Transverse colon (tissue), 4 donors: ENCODE measurements at regions not wholly inside any gene's neighbourhood (a gene's known extent, or its start where the extent isn't known, plus 50 kb on each side); places are given as distances from the start of the nearest gene placed in this dataset.

ENCODE experiments used
- DNase-seq: peaks from one replicate; pipeline ENCODE4 v3.0.0-alpha.2; 2019
- H3K27ac ChIP-seq, 4 donors: fragments of 200-600 bp; sonication (generic); 2 replicates each; pipeline ENCODE4 v1.5.1; 2016 to 2018; ENCODE audit warnings: inconsistent platforms in 4 of 4
- H3K27me3 ChIP-seq: fragments of 200-600 bp; sonication (generic); 2 replicates; pipeline ENCODE4 v1.5.1; 2017; ENCODE audit warnings: inconsistent platforms
- H3K36me3 ChIP-seq, 4 donors: fragments of 200-600 bp; sonication (generic); 2 replicates each; pipeline ENCODE4 v1.5.1; 2017 to 2019; ENCODE audit warnings: inconsistent platforms in 4 of 4
- H3K4me1 ChIP-seq, 4 donors: fragments of 200-600 bp; sonication (generic); 2 replicates each; pipeline ENCODE4 v1.5.1; 2017 to 2020; ENCODE audit warnings: inconsistent platforms in 4 of 4
- H3K4me3 ChIP-seq, 4 donors: fragments of 200-600 bp; sonication (generic); 1 replicate in 1 of 4; 2 replicates in 3 of 4; pipeline versions ENCODE4 v1.5.1 to v1.6.1; 2017 to 2019; ENCODE audit warnings: inconsistent platforms in 4 of 4
- H3K9me3 ChIP-seq, 2 donors: fragments of 200-600 bp; sonication (generic); 2 replicates each; pipeline ENCODE4 v1.5.1; 2017 to 2019; ENCODE audit warnings: inconsistent platforms in 2 of 2
- CTCF ChIP-seq, 5 experiments: fragments of 200-600 bp in 3 of 5; fragments of 450-650 bp in 2 of 5; sonication (generic) in 3 of 5; IDR thresholded peaks; 1 replicate in 2 of 5; 2 replicates in 3 of 5; pipeline ENCODE4 v1.5.1; 2016 to 2017; ENCODE audit warnings: antibody characterized with exemption in 5 of 5, inconsistent platforms in 3 of 5, mild to moderate bottlenecking in 2 of 5, moderate library complexity in 1 of 5
- EP300 ChIP-seq: sonication (generic); formaldehyde crosslinking; IDR thresholded peaks from one replicate; pipeline ENCODE4 v1.6.1; 2017; ENCODE audit warnings: antibody characterized with exemption, low read depth
- POLR2A ChIP-seq: fragments of 450-650 bp; IDR thresholded peaks from one replicate; pipeline ENCODE4 v1.6.1; 2016; ENCODE audit warnings: antibody characterized with exemption, mild to moderate bottlenecking, moderate library complexity
- POLR2AphosphoS5 ChIP-seq, 3 donors: sonication (generic); formaldehyde crosslinking; IDR thresholded peaks; one replicate each; pipeline ENCODE4 v1.6.1; 2016; ENCODE audit warnings: antibody characterized with exemption in 3 of 3
- WGBS, 2 donors: methylation state at CpG; one replicate each; pipeline ENCODE4 v1.1.5; 2018; ENCODE audit warnings: low coverage in 1 of 2; 5-methylcytosine and 5-hydroxymethylcytosine counted together
- in situ Hi-C, 4 donors: fragments of 200-750 bp; cut with MboI; loops; one replicate each; pipeline versions ENCODE4 v1.15.0 to v1.15.1; 2017; ENCODE audit warnings: low sequenced_read_pairs in 3 of 4, low pct_ligation_motif_present in 1 of 4, low pct_unique_long_range_greater_than_20kb in 1 of 4
- intact Hi-C: fragments of 100-400 bp; cut with DNase I; formaldehyde crosslinking; loops from one replicate; pipeline ENCODE4 v1.15.1; 2023; ENCODE audit warnings: low total_unique reads

DNA sequence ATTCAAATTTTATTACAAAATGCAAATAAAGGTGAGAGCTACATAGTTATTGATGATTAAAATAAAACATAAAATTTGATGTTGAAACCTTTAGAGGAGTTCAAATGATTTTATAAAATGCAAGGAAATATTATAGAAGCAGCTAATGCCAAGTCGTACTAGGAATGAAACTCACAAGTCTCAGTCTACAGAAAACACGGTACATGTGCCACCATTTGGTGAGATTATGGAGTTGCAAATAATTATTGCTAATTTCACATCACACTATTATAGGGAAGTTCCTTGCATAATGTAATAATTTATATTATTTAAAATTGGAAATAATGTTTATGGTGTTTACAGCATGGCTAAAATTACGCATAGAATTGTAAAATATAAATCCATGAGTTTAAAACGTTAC is 1601.7 kb upstream of the TENM3 start:
- DNase-seq = no peak
- H3K4me1 ChIP-seq = no peaks in the 10 kb centered on the region
- no peaks in the 10 kb centered on the region for H3K36me3 ChIP-seq
- TF ChIP-seq CTCF (IDR thresholded peaks at IDR 0.05) = no peak
- intact Hi-C loops = no loop called here
- no peak overlapping the region for H3K4me3 ChIP-seq
- H3K27me3 ChIP-seq = no peaks in the 10 kb centered on the region
- in situ Hi-C loops = no loop called here
- no peak overlapping the region for H3K27ac ChIP-seq
- H3K9me3 ChIP-seq = no peaks in the 10 kb centered on the region
- WGBS, 2 donors = 54 to 73% methylated on average over 3 to 4 of the region's 4 CpGs

DNA sequence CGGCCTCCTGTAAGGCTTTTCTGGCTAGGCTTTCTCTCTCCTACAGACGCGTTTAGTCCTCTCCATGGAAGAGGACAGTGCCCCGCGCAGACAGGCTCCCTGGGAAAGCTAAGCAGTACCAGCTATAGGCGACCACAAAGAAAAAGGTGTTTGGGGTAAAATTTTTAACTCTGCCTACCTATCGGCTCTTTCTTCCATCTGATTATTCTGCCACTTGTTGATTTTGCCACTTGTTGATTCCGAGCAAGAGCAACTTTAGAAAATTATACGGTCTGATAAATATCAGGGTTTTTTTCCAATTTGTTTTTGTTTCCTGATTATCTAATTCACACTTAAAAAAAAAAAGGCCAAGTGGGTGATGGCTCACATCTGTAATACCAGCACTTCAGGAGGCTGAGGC is 1600.5 kb upstream of the TENM3 start:
- H3K27me3 ChIP-seq = no peaks in the 10 kb centered on the region
- in situ Hi-C loops (no loop called here), intact Hi-C loops (no loop called here)
- no peak overlapping the region for H3K4me3 ChIP-seq
- WGBS, 2 donors = 92 to 96% methylated on average over 4 to 9 of the region's 9 CpGs
- no peaks in the 10 kb centered on the region for H3K9me3 ChIP-seq
- TF ChIP-seq POLR2A (no peak), EP300 (no peak), CTCF (IDR thresholded peaks at IDR 0.05) (no peak), POLR2AphosphoS5 (IDR thresholded peaks at IDR 0.05) (no peak)
- no peaks in the 10 kb centered on the region for H3K4me1 ChIP-seq
- H3K36me3 ChIP-seq = no peaks in the 10 kb centered on the region
- DNase-seq = no peak
- H3K27ac ChIP-seq = no peak overlapping the region

DNA sequence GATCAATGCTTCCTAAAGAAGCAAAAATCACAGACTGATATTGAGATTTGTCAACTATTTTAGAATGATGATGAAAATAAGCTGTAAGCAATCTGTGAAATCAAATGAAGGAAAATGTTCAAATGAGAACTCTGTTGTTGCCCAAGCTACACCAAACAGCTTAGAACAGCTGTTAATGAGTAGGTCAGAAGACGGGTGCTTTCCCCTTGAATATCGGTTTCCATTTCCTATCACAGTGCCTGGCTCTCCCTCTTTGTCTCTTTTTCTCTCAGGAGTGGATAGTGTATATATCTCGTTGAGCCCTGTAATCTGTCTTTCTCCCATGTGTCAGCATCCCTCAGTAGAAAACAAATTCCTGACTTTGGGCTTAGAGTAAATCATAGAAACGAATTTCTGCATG is 1592.9 kb upstream of the TENM3 start:
- H3K36me3 ChIP-seq = no peaks in the 10 kb centered on the region
- intact Hi-C loops (no loop called here), in situ Hi-C loops (no loop called here)
- no peaks in the 10 kb centered on the region for H3K4me1 ChIP-seq
- no peaks in the 10 kb centered on the region for H3K9me3 ChIP-seq
- DNase-seq = no peak
- no peak for TF ChIP-seq EP300
- no peak for TF ChIP-seq POLR2AphosphoS5 (IDR thresholded peaks at IDR 0.05)
- TF ChIP-seq CTCF (IDR thresholded peaks at IDR 0.05) = no peak
- no peak for TF ChIP-seq POLR2A
- no peak overlapping the region for H3K4me3 ChIP-seq
- no peaks in the 10 kb centered on the region for H3K27me3 ChIP-seq
- WGBS, 2 donors = 48 to 50% methylated on average over 3 to 4 of the region's 4 CpGs
- H3K27ac ChIP-seq = no peak overlapping the region

- no peak for DNase-seq
- intact Hi-C loops (no loop called here), in situ Hi-C loops (no loop called here)
- Histone ChIP-seq H3K4me1 (no peaks in the 10 kb centered on the region), H3K27me3 (no peaks in the 10 kb centered on the region), H3K4me3 (no peak overlapping the region), H3K36me3 (no peaks in the 10 kb centered on the region), H3K27ac (no peak overlapping the region), H3K9me3 (no peaks in the 10 kb centered on the region)
- TF ChIP-seq EP300 = no peak
- no peak for TF ChIP-seq POLR2AphosphoS5 (IDR thresholded peaks at IDR 0.05)
- TF ChIP-seq POLR2A = no peak
- no peak for TF ChIP-seq CTCF (IDR thresholded peaks at IDR 0.05)
- 47% methylated on average over 1 of the region's 1 CpG; no CpG with 5 or more reads in 1 of the 2 donors for WGBS, 2 donors
Observed at GRCh38 chr4:180652533-180652932, 1590.7 kb upstream of the TENM3 start.
